ENCODE measurements at regions not wholly inside any gene's neighbourhood (a gene's known extent, or its start where the extent isn't known, plus 50 kb on each side); places are given as distances from the start of the nearest gene placed in this dataset.

DNA sequence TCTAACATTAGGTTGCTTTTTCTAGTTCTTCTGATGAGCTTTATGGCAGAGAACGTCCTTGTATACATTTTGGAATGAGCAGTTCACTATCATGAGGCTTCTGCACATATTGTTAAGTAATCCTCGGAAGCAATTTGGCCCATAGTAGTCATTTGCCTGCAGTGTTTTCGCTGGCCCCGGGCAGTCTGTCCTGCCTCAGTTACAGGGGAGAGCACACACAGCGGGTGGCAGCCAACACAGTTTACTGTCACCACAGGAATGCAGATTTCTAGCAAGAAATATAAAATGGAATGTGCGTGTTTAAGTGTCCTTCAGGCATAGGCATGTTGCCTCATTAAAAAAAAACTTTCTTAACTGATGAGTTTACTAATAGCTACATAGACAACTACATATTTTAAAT, 71.5 kb upstream of the GJB6 start:
- H3K9me3 ChIP-seq (replicated peaks in 1 of 2; ENCODE audit: control insufficient read depth in 1 of 2, insufficient read depth in 1 of 2, low read length in 2 of 2): peaks cover 8 to 9% of the 10 kb centered on the region in 2 donors
- H4K20me1 ChIP-seq (ENCODE audit: insufficient read depth, low read length): no peaks in the 10 kb centered on the region
- H3K4me2 ChIP-seq (replicated peaks; ENCODE audit: extremely low read depth, low read length, poor library complexity, severe bottlenecking): no peak overlapping the region
- Mint-ChIP-seq H3K27ac (no peak overlapping the region), H3K4me3 (no peak overlapping the region), H3K36me3 (peaks cover 0 to 6% of the 10 kb centered on the region in 2 donors), H3K4me1 (peaks cover 9% of the 10 kb centered on the region), H3K27me3 (ENCODE audit: low read depth in 3 of 3) (peaks cover 49 to 62% (median 52%) of the 10 kb centered on the region in 3 donors), H3K9me3 (peaks cover 3 to 23% (median 18%) of the 10 kb centered on the region in 7 donors)
- peaks cover 9% of the 10 kb centered on the region in 2 donors for H3K4me1 ChIP-seq (ENCODE audit: control insufficient read depth in 1 of 2, insufficient read depth in 2 of 2, low read length in 2 of 2)
- no peak overlapping the region for H2AFZ ChIP-seq (ENCODE audit: insufficient read depth, low read depth, low read length, poor library complexity, severe bottlenecking)
- H3K36me3 ChIP-seq (replicated peaks in 1 of 2; ENCODE audit: control insufficient read depth in 1 of 2, insufficient read depth in 2 of 2, low read length in 2 of 2): no peaks in the 10 kb centered on the region
- H3K4me3 ChIP-seq (replicated peaks in 1 of 3; ENCODE audit: low read depth in 2 of 3, low read length in 3 of 3): no peak overlapping the region
- TF ChIP-seq CTCF (IDR thresholded peaks at IDR 0.05): no peak
- no peak overlapping the region for H3K27ac ChIP-seq (ENCODE audit: low read depth in 1 of 2, low read length in 2 of 2)
- no peak for DNase-seq
- H3K27me3 ChIP-seq (ENCODE audit: control insufficient read depth in 2 of 2, insufficient read depth in 2 of 2, low read length in 2 of 2): peaks cover 25 to 58% of the 10 kb centered on the region in 2 donors
- 93% methylated on average over 5 of the region's 6 CpGs for WGBS (ENCODE audit: insufficient coverage)
- H3K79me2 ChIP-seq (ENCODE audit: insufficient read depth, low read length): no peaks in the 10 kb centered on the region
- intact Hi-C loops (cut with micrococcal nuclease): no loop called here
- H3K9ac ChIP-seq (ENCODE audit: insufficient read depth, low read length, poor library complexity, severe bottlenecking): no peak overlapping the region

DNA sequence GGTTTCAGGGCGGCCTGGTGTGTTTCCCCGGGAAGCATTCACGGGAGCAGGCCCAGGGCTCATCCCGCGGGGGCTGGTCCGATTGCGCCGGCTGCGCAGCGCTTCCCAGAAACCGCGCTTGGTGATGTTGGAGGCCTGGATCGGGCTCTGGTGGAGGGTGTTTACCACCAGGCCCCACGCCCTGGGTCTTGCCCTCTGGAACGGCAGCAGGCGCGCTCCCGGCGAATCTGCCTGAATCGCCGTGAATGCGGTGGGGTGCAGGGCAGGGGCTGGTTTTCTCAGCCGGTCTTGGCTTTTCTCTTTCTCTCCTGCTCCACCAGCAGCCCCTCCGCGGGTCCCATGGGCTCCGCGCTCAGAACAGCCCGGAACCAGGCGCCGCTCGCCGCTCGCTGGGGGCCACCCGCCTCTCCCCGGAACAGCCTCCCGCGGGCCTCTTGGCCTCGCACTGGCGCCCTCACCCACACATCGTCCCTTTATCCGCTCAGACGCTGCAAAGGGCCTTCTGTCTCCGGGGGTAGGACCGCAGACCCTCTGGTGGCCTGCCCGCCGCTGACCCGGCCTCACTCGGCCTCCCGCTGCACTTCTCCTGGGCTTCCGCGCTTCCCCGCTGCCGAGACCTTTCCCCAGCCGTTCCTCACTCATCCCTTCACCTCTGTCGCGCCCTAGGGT, 69.4 kb upstream of the GJB6 start:
- no peak overlapping the region for H3K27ac Mint-ChIP-seq
- no peak for TF ChIP-seq CTCF (IDR thresholded peaks at IDR 0.05)
- intact Hi-C loops (cut with micrococcal nuclease): no loop called here
- Histone ChIP-seq H4K20me1 (ENCODE audit: insufficient read depth, low read length) (no peaks in the 10 kb centered on the region), H3K4me2 (replicated peaks; ENCODE audit: extremely low read depth, low read length, poor library complexity, severe bottlenecking) (peak overlapping the region; percentile 53), H3K27me3 (ENCODE audit: control insufficient read depth in 2 of 2, insufficient read depth in 2 of 2, low read length in 2 of 2) (peaks cover 25 to 57% of the 10 kb centered on the region in 2 donors), H3K36me3 (replicated peaks in 1 of 2; ENCODE audit: control insufficient read depth in 1 of 2, insufficient read depth in 2 of 2, low read length in 2 of 2) (no peaks in the 10 kb centered on the region), H3K9ac (ENCODE audit: insufficient read depth, low read length, poor library complexity, severe bottlenecking) (peak overlapping the region; percentile 46), H3K27ac (ENCODE audit: low read depth in 1 of 2, low read length in 2 of 2) (no peak overlapping the region), H3K9me3 (replicated peaks in 1 of 2; ENCODE audit: control insufficient read depth in 1 of 2, insufficient read depth in 1 of 2, low read length in 2 of 2) (peaks cover 0 to 8% of the 10 kb centered on the region in 2 donors), H2AFZ (ENCODE audit: insufficient read depth, low read depth, low read length, poor library complexity, severe bottlenecking) (peak overlapping the region; percentile 46), H3K4me3 (replicated peaks in 1 of 3; ENCODE audit: low read depth in 2 of 3, low read length in 3 of 3) (peak overlapping the region in 2 of 3 experiments; percentile 0 to 50), H3K4me1 (ENCODE audit: control insufficient read depth in 1 of 2, insufficient read depth in 2 of 2, low read length in 2 of 2) (peaks cover 9% of the 10 kb centered on the region in 2 donors), H3K79me2 (ENCODE audit: insufficient read depth, low read length) (no peaks in the 10 kb centered on the region)
- peak overlapping the region; percentile 74 to 87 for H3K4me3 Mint-ChIP-seq
- DNase-seq: no peak
- 24% methylated on average over 47 of the region's 56 CpGs for WGBS (ENCODE audit: insufficient coverage)
- peaks cover 0 to 10% (median 7%) of the 10 kb centered on the region in 7 donors for H3K9me3 Mint-ChIP-seq
- H3K27me3 Mint-ChIP-seq (ENCODE audit: low read depth in 3 of 3): peaks cover 55 to 61% (median 58%) of the 10 kb centered on the region in 3 donors
- H3K36me3 Mint-ChIP-seq: peaks cover 0 to 6% of the 10 kb centered on the region in 2 donors
- peaks cover 9% of the 10 kb centered on the region for H3K4me1 Mint-ChIP-seq

Measured in CD14-positive monocyte (primary cell).